C4-2B (cell line): ENCODE measurements at regions not wholly inside any gene's neighbourhood (a gene's known extent, or its start where the extent isn't known, plus 50 kb on each side); places are given as distances from the start of the nearest gene placed in this dataset.

ENCODE experiments used
- CTCF ChIP-seq: fragments of 450-650 bp; conservative IDR thresholded peaks from 2 replicates; pipeline ENCODE4 v1.5.1; 2017; ENCODE audit warnings: mild to moderate bottlenecking
- ZFX ChIP-seq: fragments of 450-650 bp; IDR thresholded peaks from 2 replicates; pipeline ENCODE4 v1.6.1; 2017

DNA sequence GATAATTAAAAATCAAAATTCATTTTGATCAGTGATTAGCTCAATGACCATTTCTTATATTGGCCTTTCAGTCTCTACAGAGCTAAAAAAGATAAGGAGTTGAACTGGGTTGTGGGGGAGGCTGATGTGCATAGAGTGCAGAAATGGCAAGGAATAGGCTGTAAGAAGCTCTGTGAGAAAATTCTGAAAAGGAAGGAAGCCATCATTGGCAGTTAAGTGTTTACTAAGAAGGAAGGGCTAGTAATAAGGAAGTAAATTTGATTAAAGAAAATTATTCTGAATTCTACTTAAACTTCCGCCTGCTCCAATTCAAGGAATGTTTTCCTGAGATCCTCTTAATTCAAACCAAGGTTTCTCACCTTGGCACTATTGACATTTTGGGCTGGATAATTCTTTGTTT lies 187.5 kb downstream of the MZT1 start:
- TF ChIP-seq CTCF, result no peak
- TF ChIP-seq ZFX, result no peak
